ENCODE measurements at regions not wholly inside any gene's neighbourhood (a gene's known extent, or its start where the extent isn't known, plus 50 kb on each side); places are given as distances from the start of the nearest gene placed in this dataset.

GRCh38 chr2:15043336-15044058, 411.0 kb downstream of the LRATD1 start:
- TF ChIP-seq CTCF (IDR thresholded peaks at IDR 0.05) (no peak), POLR2A (IDR thresholded peaks at IDR 0.05) (no peak)
- Histone ChIP-seq H3K27ac (no peak overlapping the region), H3K4me3 (no peak overlapping the region), H3K36me3 (replicated peaks in 1 of 2; ENCODE audit: insufficient read depth in 1 of 2, low read depth in 2 of 2) (no peaks in the 10 kb centered on the region), H3K27me3 (no peaks in the 10 kb centered on the region), H3K9me3 (no peaks in the 10 kb centered on the region), H3K4me1 (peaks cover under 1% of the 10 kb centered on the region)
- intact Hi-C loops (cut with DNase I): no loop called here
- ATAC-seq: no peak
- WGBS, 2 donors: 67 to 71% methylated on average over 4 of the region's 4 CpGs
- DNase-seq: no peak

- ATAC-seq (no peak), DNase-seq (no peak)
- TF ChIP-seq POLR2A (IDR thresholded peaks at IDR 0.05) (no peak), CTCF (IDR thresholded peaks at IDR 0.05) (no peak)
- H3K27me3 ChIP-seq: no peaks in the 10 kb centered on the region
- H3K9me3 ChIP-seq: no peaks in the 10 kb centered on the region
- H3K4me1 ChIP-seq: peaks cover 14% of the 10 kb centered on the region
- no peak overlapping the region for H3K27ac ChIP-seq
- no peak overlapping the region for H3K4me3 ChIP-seq
- intact Hi-C loops (cut with DNase I): no loop called here
- no peaks in the 10 kb centered on the region for H3K36me3 ChIP-seq (replicated peaks in 1 of 2; ENCODE audit: insufficient read depth in 1 of 2, low read depth in 2 of 2)
- 83 to 95% methylated on average over 4 of the region's 4 CpGs for WGBS, 2 donors
These were observed 412.5 kb downstream of the LRATD1 start for GRCh38 chr2:15045054-15045453.

- Histone ChIP-seq H3K27me3 (no peaks in the 10 kb centered on the region), H3K36me3 (replicated peaks in 1 of 2; ENCODE audit: insufficient read depth in 1 of 2, low read depth in 2 of 2) (no peaks in the 10 kb centered on the region), H3K4me1 (peaks cover 24% of the 10 kb centered on the region), H3K4me3 (no peak overlapping the region), H3K27ac (no peak overlapping the region), H3K9me3 (no peaks in the 10 kb centered on the region)
- intact Hi-C loops (cut with DNase I): no loop called here
- ATAC-seq (no peak), DNase-seq (peak in 1 of 4 donors; percentile 8)
- WGBS, 2 donors: 76 to 81% methylated on average over 5 of the region's 5 CpGs
- TF ChIP-seq POLR2A (IDR thresholded peaks at IDR 0.05) (no peak), CTCF (IDR thresholded peaks at IDR 0.05) (no peak)
These were observed 414.7 kb downstream of the LRATD1 start for GRCh38 chr2:15047184-15047583.

- TF ChIP-seq POLR2A (IDR thresholded peaks at IDR 0.05): no peak
- TF ChIP-seq CTCF (IDR thresholded peaks at IDR 0.05): no peak
- H3K4me3 ChIP-seq: no peak overlapping the region
- WGBS, 2 donors: 88 to 89% methylated on average over 6 of the region's 6 CpGs
- no peaks in the 10 kb centered on the region for H3K27me3 ChIP-seq
- peaks cover 24% of the 10 kb centered on the region for H3K4me1 ChIP-seq
- no peak for DNase-seq
- ATAC-seq: no peak
- no peaks in the 10 kb centered on the region for H3K9me3 ChIP-seq
- H3K27ac ChIP-seq: no peak overlapping the region
- intact Hi-C loops (cut with DNase I): no loop called here
- no peaks in the 10 kb centered on the region for H3K36me3 ChIP-seq (replicated peaks in 1 of 2; ENCODE audit: insufficient read depth in 1 of 2, low read depth in 2 of 2)
These were observed 415.5 kb downstream of the LRATD1 start for GRCh38 chr2:15048000-15048399.
